RPMI7951 (cell line): ENCODE measurements at regions not wholly inside any gene's neighbourhood (a gene's known extent, or its start where the extent isn't known, plus 50 kb on each side); places are given as distances from the start of the nearest gene placed in this dataset.

Source experiments
- DNase-seq: peaks from one replicate; pipeline ENCODE4 v3.0.0-alpha.2; 2012; ENCODE audit warnings: low read depth

GRCh38 chrX:132568291-132568690 lies 79.5 kb upstream of the MBNL3 start:
- no peak for DNase-seq

- DNase-seq: no peak
These were observed 76.4 kb upstream of the MBNL3 start for GRCh38 chrX:132565273-132565672.

- DNase-seq: peak; percentile 5
These were observed 75.1 kb upstream of the MBNL3 start for GRCh38 chrX:132563976-132564375.

- no peak for DNase-seq
These were observed 73.1 kb upstream of the MBNL3 start for GRCh38 chrX:132561974-132562373.

GRCh38 chrX:132561483-132561882 lies 72.6 kb upstream of the MBNL3 start:
- DNase-seq: no peak

GRCh38 chrX:132559101-132559500 lies 70.3 kb upstream of the MBNL3 start:
- DNase-seq: no peak

- DNase-seq: no peak
These were observed 50.8 kb upstream of the MBNL3 start for GRCh38 chrX:132539611-132540010.
